ENCODE measurements at regions not wholly inside any gene's neighbourhood (a gene's known extent, or its start where the extent isn't known, plus 50 kb on each side); places are given as distances from the start of the nearest gene placed in this dataset.

DNA sequence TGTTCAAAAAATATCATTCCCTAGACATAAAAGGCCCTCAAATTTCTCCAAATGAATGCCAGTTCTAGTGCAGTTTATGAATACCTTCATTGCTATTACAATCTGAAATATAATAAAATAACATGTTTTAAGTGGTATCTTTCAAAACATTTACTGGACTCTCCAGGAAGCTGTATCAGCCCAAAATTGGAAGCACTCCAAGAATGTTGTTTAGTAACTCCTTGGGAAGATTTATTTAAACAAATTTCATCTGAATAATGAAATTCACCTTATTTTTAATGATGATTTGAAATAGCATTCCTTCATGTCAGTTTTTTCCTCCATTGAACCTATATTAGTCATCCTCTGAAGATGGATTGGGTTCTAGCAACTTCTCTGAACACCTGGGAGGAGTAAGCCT, 217.2 kb upstream of the PCDH18 start:
- no peak overlapping the region for H3K27ac ChIP-seq (ENCODE audit: low read depth in 1 of 2, low read length in 2 of 2)
- H3K27me3 ChIP-seq (ENCODE audit: control insufficient read depth in 4 of 4, insufficient read depth in 4 of 4, low read length in 3 of 4), result peaks cover 0 to 5% (median 0%) of the 10 kb centered on the region in 4 donors
- no peak overlapping the region for H3K9ac ChIP-seq (ENCODE audit: low read depth in 1 of 2, low read length in 2 of 2)
- no peak overlapping the region for H3K4me3 ChIP-seq (ENCODE audit: low read depth in 1 of 3, low read length in 3 of 3)
- no peaks in the 10 kb centered on the region for H3K36me3 ChIP-seq (ENCODE audit: control insufficient read depth in 4 of 4, insufficient read depth in 3 of 4, low read depth in 1 of 4, low read length in 3 of 4)
- no peak for DNase-seq (ENCODE audit: low spot score)
- no peaks in the 10 kb centered on the region for H3K9me3 ChIP-seq (ENCODE audit: control insufficient read depth in 4 of 4, low read length in 3 of 4)
- TF ChIP-seq TAF1 (conservative IDR thresholded peaks at IDR 0.05) (no peak), EGR1 (IDR thresholded peaks at IDR 0.05; ENCODE audit: low read depth in 2 of 2) (no peak), YY1 (IDR thresholded peaks at IDR 0.05) (no peak), SP1 (IDR thresholded peaks at IDR 0.05) (no peak), FOXA2 (IDR thresholded peaks at IDR 0.05) (no peak), GABPA (IDR thresholded peaks at IDR 0.05 in 1 of 2, conservative IDR thresholded peaks at IDR 0.05 in 1 of 2) (no peak), NR2F2 (IDR thresholded peaks at IDR 0.05) (no peak), HNF4G (IDR thresholded peaks at IDR 0.05) (no peak)
- TF ChIP-seq, protein P1, sequence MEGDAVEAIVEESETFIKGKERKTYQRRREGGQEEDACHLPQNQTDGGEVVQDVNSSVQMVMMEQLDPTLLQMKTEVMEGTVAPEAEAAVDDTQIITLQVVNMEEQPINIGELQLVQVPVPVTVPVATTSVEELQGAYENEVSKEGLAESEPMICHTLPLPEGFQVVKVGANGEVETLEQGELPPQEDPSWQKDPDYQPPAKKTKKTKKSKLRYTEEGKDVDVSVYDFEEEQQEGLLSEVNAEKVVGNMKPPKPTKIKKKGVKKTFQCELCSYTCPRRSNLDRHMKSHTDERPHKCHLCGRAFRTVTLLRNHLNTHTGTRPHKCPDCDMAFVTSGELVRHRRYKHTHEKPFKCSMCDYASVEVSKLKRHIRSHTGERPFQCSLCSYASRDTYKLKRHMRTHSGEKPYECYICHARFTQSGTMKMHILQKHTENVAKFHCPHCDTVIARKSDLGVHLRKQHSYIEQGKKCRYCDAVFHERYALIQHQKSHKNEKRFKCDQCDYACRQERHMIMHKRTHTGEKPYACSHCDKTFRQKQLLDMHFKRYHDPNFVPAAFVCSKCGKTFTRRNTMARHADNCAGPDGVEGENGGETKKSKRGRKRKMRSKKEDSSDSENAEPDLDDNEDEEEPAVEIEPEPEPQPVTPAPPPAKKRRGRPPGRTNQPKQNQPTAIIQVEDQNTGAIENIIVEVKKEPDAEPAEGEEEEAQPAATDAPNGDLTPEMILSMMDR (IDR thresholded peaks at IDR 0.05; ENCODE audit: low read depth, low read length, missing input control), result no peak
- TF ChIP-seq, protein P2, sequence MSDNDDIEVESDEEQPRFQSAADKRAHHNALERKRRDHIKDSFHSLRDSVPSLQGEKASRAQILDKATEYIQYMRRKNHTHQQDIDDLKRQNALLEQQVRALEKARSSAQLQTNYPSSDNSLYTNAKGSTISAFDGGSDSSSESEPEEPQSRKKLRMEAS (IDR thresholded peaks at IDR 0.05), result no peak
- TF ChIP-seq, protein P3, sequence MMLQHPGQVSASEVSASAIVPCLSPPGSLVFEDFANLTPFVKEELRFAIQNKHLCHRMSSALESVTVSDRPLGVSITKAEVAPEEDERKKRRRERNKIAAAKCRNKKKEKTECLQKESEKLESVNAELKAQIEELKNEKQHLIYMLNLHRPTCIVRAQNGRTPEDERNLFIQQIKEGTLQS (IDR thresholded peaks at IDR 0.05), result no peak
- H3K4me1 ChIP-seq (ENCODE audit: control insufficient read depth in 4 of 4, insufficient read depth in 4 of 4, low read length in 3 of 4), result peaks cover 0 to 7% (median 1%) of the 10 kb centered on the region in 4 donors

DNA sequence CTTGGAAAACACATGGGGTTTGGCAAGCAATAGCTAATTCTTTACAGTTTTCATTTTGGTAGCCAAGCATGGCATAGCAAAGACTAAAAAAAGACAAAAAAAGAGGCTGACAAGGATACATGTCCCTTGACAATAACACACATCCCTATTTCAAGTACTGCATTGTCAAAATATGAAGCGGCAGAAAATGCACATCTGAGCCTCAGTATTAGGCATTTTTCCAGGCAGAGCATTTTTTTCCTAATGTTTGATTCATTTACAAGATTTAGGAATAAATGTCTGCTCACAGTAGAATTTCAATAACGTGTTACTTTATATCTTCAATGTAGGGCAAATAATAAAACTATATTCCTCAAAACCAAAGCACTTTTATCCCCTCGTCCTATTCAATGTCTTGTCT, 216.3 kb upstream of the PCDH18 start:
- H3K27me3 ChIP-seq (ENCODE audit: control insufficient read depth in 4 of 4, insufficient read depth in 4 of 4, low read length in 3 of 4), result peaks cover 0 to 5% (median 0%) of the 10 kb centered on the region in 4 donors
- H3K4me1 ChIP-seq (ENCODE audit: control insufficient read depth in 4 of 4, insufficient read depth in 4 of 4, low read length in 3 of 4), result peaks cover 0 to 7% (median 1%) of the 10 kb centered on the region in 4 donors
- H3K9ac ChIP-seq (ENCODE audit: low read depth in 1 of 2, low read length in 2 of 2), result no peak overlapping the region
- WGBS, result 66% methylated on average over 3 of the region's 3 CpGs
- H3K9me3 ChIP-seq (ENCODE audit: control insufficient read depth in 4 of 4, low read length in 3 of 4), result no peaks in the 10 kb centered on the region
- no peaks in the 10 kb centered on the region for H3K36me3 ChIP-seq (ENCODE audit: control insufficient read depth in 4 of 4, insufficient read depth in 3 of 4, low read depth in 1 of 4, low read length in 3 of 4)
- no peak overlapping the region for H3K4me3 ChIP-seq (ENCODE audit: low read depth in 1 of 3, low read length in 3 of 3)
- no peak for TF ChIP-seq TAF1 (conservative IDR thresholded peaks at IDR 0.05)
- no peak for TF ChIP-seq YY1 (IDR thresholded peaks at IDR 0.05)
- TF ChIP-seq SP1 (IDR thresholded peaks at IDR 0.05), result no peak
- no peak for TF ChIP-seq RXRA (IDR thresholded peaks at IDR 0.05)
- no peak for TF ChIP-seq EGR1 (IDR thresholded peaks at IDR 0.05; ENCODE audit: low read depth in 2 of 2)
- TF ChIP-seq GABPA (IDR thresholded peaks at IDR 0.05 in 1 of 2, conservative IDR thresholded peaks at IDR 0.05 in 1 of 2), result no peak
- no peak for TF ChIP-seq JUND (IDR thresholded peaks at IDR 0.05)
- TF ChIP-seq, protein P1 (IDR thresholded peaks at IDR 0.05; ENCODE audit: low read depth, low read length, missing input control), result no peak
- no peak for TF ChIP-seq FOXA1 (IDR thresholded peaks at IDR 0.05)
- DNase-seq (ENCODE audit: low spot score), result no peak
- no peak overlapping the region for H3K27ac ChIP-seq (ENCODE audit: low read depth in 1 of 2, low read length in 2 of 2)

DNA sequence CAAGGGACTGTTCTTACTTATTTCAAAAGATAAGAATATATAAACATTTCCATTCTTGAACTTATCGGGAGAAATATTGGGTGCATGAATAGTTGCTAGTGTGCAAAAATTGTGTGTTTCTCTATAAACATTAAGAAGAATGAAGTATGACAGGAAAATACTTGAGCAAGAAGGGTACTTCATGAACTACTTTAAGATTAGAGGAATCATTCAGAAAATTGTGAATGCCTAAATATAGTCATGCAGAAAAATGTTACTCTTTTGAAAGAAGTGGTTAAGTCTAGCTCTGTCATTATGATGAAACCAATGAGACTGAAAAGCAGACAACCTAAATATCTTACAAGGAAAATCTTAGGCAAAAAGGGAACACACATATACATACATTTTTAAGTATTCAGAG, 207.8 kb upstream of the PCDH18 start:
- Histone ChIP-seq H3K9ac (ENCODE audit: low read depth in 1 of 2, low read length in 2 of 2) (no peak overlapping the region), H3K36me3 (ENCODE audit: control insufficient read depth in 4 of 4, insufficient read depth in 3 of 4, low read depth in 1 of 4, low read length in 3 of 4) (no peaks in the 10 kb centered on the region), H3K4me1 (ENCODE audit: control insufficient read depth in 4 of 4, insufficient read depth in 4 of 4, low read length in 3 of 4) (peaks cover 0 to 3% (median under 1%) of the 10 kb centered on the region in 4 donors), H3K9me3 (ENCODE audit: control insufficient read depth in 4 of 4, low read length in 3 of 4) (no peaks in the 10 kb centered on the region), H3K27me3 (ENCODE audit: control insufficient read depth in 4 of 4, insufficient read depth in 4 of 4, low read length in 3 of 4) (no peaks in the 10 kb centered on the region), H3K4me3 (ENCODE audit: low read depth in 1 of 3, low read length in 3 of 3) (no peak overlapping the region), H3K27ac (ENCODE audit: low read depth in 1 of 2, low read length in 2 of 2) (no peak overlapping the region)
- DNase-seq (ENCODE audit: low spot score), result no peak
- 84% methylated on average over 1 of the region's 1 CpG for WGBS
- TF ChIP-seq, protein P3 (IDR thresholded peaks at IDR 0.05), result no peak
- TF ChIP-seq RAD21 (IDR thresholded peaks at IDR 0.05) (no peak), EGR1 (IDR thresholded peaks at IDR 0.05; ENCODE audit: low read depth in 2 of 2) (no peak), JUND (IDR thresholded peaks at IDR 0.05) (no peak), NR2F2 (IDR thresholded peaks at IDR 0.05) (no peak), GABPA (IDR thresholded peaks at IDR 0.05 in 1 of 2, conservative IDR thresholded peaks at IDR 0.05 in 1 of 2) (no peak), YY1 (IDR thresholded peaks at IDR 0.05) (no peak), SP1 (IDR thresholded peaks at IDR 0.05) (no peak), TAF1 (conservative IDR thresholded peaks at IDR 0.05) (no peak), HNF4G (IDR thresholded peaks at IDR 0.05) (no peak)
- TF ChIP-seq, protein P2 (IDR thresholded peaks at IDR 0.05), result no peak
- TF ChIP-seq, protein P4, sequence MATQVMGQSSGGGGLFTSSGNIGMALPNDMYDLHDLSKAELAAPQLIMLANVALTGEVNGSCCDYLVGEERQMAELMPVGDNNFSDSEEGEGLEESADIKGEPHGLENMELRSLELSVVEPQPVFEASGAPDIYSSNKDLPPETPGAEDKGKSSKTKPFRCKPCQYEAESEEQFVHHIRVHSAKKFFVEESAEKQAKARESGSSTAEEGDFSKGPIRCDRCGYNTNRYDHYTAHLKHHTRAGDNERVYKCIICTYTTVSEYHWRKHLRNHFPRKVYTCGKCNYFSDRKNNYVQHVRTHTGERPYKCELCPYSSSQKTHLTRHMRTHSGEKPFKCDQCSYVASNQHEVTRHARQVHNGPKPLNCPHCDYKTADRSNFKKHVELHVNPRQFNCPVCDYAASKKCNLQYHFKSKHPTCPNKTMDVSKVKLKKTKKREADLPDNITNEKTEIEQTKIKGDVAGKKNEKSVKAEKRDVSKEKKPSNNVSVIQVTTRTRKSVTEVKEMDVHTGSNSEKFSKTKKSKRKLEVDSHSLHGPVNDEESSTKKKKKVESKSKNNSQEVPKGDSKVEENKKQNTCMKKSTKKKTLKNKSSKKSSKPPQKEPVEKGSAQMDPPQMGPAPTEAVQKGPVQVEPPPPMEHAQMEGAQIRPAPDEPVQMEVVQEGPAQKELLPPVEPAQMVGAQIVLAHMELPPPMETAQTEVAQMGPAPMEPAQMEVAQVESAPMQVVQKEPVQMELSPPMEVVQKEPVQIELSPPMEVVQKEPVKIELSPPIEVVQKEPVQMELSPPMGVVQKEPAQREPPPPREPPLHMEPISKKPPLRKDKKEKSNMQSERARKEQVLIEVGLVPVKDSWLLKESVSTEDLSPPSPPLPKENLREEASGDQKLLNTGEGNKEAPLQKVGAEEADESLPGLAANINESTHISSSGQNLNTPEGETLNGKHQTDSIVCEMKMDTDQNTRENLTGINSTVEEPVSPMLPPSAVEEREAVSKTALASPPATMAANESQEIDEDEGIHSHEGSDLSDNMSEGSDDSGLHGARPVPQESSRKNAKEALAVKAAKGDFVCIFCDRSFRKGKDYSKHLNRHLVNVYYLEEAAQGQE (IDR thresholded peaks at IDR 0.05), result no peak

Measured in liver (tissue), 8 donors.